ENCODE measurements at regions not wholly inside any gene's neighbourhood (a gene's known extent, or its start where the extent isn't known, plus 50 kb on each side); places are given as distances from the start of the nearest gene placed in this dataset.

- TF ChIP-seq EZH2phosphoT487 (IDR thresholded peaks at IDR 0.05; ENCODE audit: low read length) (no peak), CTCF (IDR thresholded peaks at IDR 0.05; ENCODE audit: low read length) (no peak), EZH2 (optimal IDR thresholded peaks at IDR 0.05; ENCODE audit: low read depth, low read length) (no peak)
Measured at GRCh38 chr9:38339087-38339486, 53.4 kb upstream of the ALDH1B1 start.

Data from MM.1S (cell line).